ENCODE measurements at regions not wholly inside any gene's neighbourhood (a gene's known extent, or its start where the extent isn't known, plus 50 kb on each side); places are given as distances from the start of the nearest gene placed in this dataset.
"Not testable (repeated sequence)": the region's sequence is repeated elsewhere in the genome, so short reads cannot be mapped to it uniquely, and the experiment has no call there.

GRCh38 chr10:28991333-28992270 lies 297.3 kb upstream of the LYZL1 start:
- DNase-seq (ENCODE audit: low read depth) = no peak

- no peak for DNase-seq (ENCODE audit: low read depth)
These were observed 295.8 kb upstream of the LYZL1 start for GRCh38 chr10:28993056-28993455.

- DNase-seq (ENCODE audit: low read depth) = no peak
These were observed 295.0 kb upstream of the LYZL1 start for GRCh38 chr10:28993861-28994260.

- not testable (repeated sequence) for DNase-seq (ENCODE audit: low read depth)
These were observed 294.1 kb upstream of the LYZL1 start for GRCh38 chr10:28994802-28995201.

- DNase-seq (ENCODE audit: low read depth) = no peak
These were observed 293.4 kb upstream of the LYZL1 start for GRCh38 chr10:28995497-28995896.

- no peak for DNase-seq (ENCODE audit: low read depth)
These were observed 292.5 kb upstream of the LYZL1 start for GRCh38 chr10:28996345-28996744.

GRCh38 chr10:28996947-28997551 lies 291.8 kb upstream of the LYZL1 start:
- no peak for DNase-seq (ENCODE audit: low read depth)

- DNase-seq (ENCODE audit: low read depth) = no peak
These were observed 291.1 kb upstream of the LYZL1 start for GRCh38 chr10:28997734-28998133.

- DNase-seq (ENCODE audit: low read depth) = no peak
These were observed 287.1 kb upstream of the LYZL1 start for GRCh38 chr10:29001801-29002200.

- DNase-seq (ENCODE audit: low read depth) = not testable (repeated sequence)
These were observed 285.9 kb upstream of the LYZL1 start for GRCh38 chr10:29003014-29003413.

- no peak for DNase-seq (ENCODE audit: low read depth)
These were observed 282.9 kb upstream of the LYZL1 start for GRCh38 chr10:29005988-29006387.

- no peak for DNase-seq (ENCODE audit: low read depth)
These were observed 281.5 kb upstream of the LYZL1 start for GRCh38 chr10:29007370-29007747.

- no peak for DNase-seq (ENCODE audit: low read depth)
These were observed 280.9 kb upstream of the LYZL1 start for GRCh38 chr10:29007748-29008610.

- DNase-seq (ENCODE audit: low read depth) = no peak
These were observed 279.4 kb upstream of the LYZL1 start for GRCh38 chr10:29009464-29009863.

- no peak for DNase-seq (ENCODE audit: low read depth)
These were observed 277.4 kb upstream of the LYZL1 start for GRCh38 chr10:29011516-29011915.

- DNase-seq (ENCODE audit: low read depth) = no peak
These were observed 275.8 kb upstream of the LYZL1 start for GRCh38 chr10:29012926-29013554.

GRCh38 chr10:29021591-29021990 lies 267.3 kb upstream of the LYZL1 start:
- DNase-seq (ENCODE audit: low read depth) = no peak

- no peak for DNase-seq (ENCODE audit: low read depth)
These were observed 266.4 kb upstream of the LYZL1 start for GRCh38 chr10:29022513-29022912.

- no peak for DNase-seq (ENCODE audit: low read depth)
These were observed 265.2 kb upstream of the LYZL1 start for GRCh38 chr10:29023678-29024077.

GRCh38 chr10:29026065-29026797 lies 262.6 kb upstream of the LYZL1 start:
- no peak for DNase-seq (ENCODE audit: low read depth)

Data from HS-5 (cell line).